Fibroblast of the aortic adventitia (primary cell): ENCODE measurements at regions not wholly inside any gene's neighbourhood (a gene's known extent, or its start where the extent isn't known, plus 50 kb on each side); places are given as distances from the start of the nearest gene placed in this dataset.
"Not testable (repeated sequence)": the region's sequence is repeated elsewhere in the genome, so short reads cannot be mapped to it uniquely, and the experiment has no call there.

Experiments
- DNase-seq: peaks from one replicate; pipeline ENCODE4 v3.0.0-alpha.2; 2010; ENCODE audit warnings: low read depth
- H3K4me3 ChIP-seq: 2 replicates; pipeline ENCODE4 v1.5.1; 2011; ENCODE audit warnings: low read depth, mild to moderate bottlenecking, control low read depth, low read length, moderate library complexity
- CTCF ChIP-seq: IDR thresholded peaks from 2 replicates; pipeline ENCODE4 v1.5.1; 2011; ENCODE audit warnings: mild to moderate bottlenecking, low read length, control low read depth, inconsistent platforms; ENCODE audit not compliant: insufficient read depth

GRCh38 chr14:45587142-45587541 is 334.1 kb upstream of the MIS18BP1 start:
- no peak for DNase-seq
- no peak overlapping the region for H3K4me3 ChIP-seq
- TF ChIP-seq CTCF, result no peak

GRCh38 chr14:45559626-45560025 is 306.6 kb upstream of the MIS18BP1 start:
- no peak overlapping the region for H3K4me3 ChIP-seq
- DNase-seq, result no peak
- TF ChIP-seq CTCF, result no peak

GRCh38 chr14:45558183-45558582 is 305.2 kb upstream of the MIS18BP1 start:
- no peak for TF ChIP-seq CTCF
- no peak for DNase-seq
- H3K4me3 ChIP-seq, result no peak overlapping the region

- H3K4me3 ChIP-seq, result no peak overlapping the region
- no peak for DNase-seq
- no peak for TF ChIP-seq CTCF
These were observed 301.0 kb upstream of the MIS18BP1 start for GRCh38 chr14:45553981-45554380.

GRCh38 chr14:45551240-45551820 is 298.3 kb upstream of the MIS18BP1 start:
- not testable (repeated sequence) for DNase-seq, H3K4me3 ChIP-seq

GRCh38 chr14:45531022-45531421 is 278.0 kb upstream of the MIS18BP1 start:
- TF ChIP-seq CTCF, result no peak
- DNase-seq, result no peak
- H3K4me3 ChIP-seq, result no peak overlapping the region

- no peak for DNase-seq
- no peak for TF ChIP-seq CTCF
- H3K4me3 ChIP-seq, result no peak overlapping the region
These were observed 273.9 kb upstream of the MIS18BP1 start for GRCh38 chr14:45526715-45527549.
